NCI-H2196 (cell line): ENCODE measurements at regions not wholly inside any gene's neighbourhood (a gene's known extent, or its start where the extent isn't known, plus 50 kb on each side); places are given as distances from the start of the nearest gene placed in this dataset.
"Not testable (repeated sequence)": the region's sequence is repeated elsewhere in the genome, so short reads cannot be mapped to it uniquely, and the experiment has no call there.

Experiments
- DNase-seq: peaks from one replicate; lab custom pipeline; 2025; ENCODE audit not compliant: unreplicated experiment; lab: John Stamatoyannopoulos, UW

GRCh38 chr6:27149150-27149549, 98.4 kb upstream of the PRSS16 start:
- no peak for DNase-seq

GRCh38 chr6:27154696-27155095, 92.8 kb upstream of the PRSS16 start:
- no peak for DNase-seq

- DNase-seq, result no peak
These were observed 90.5 kb upstream of the PRSS16 start for GRCh38 chr6:27156874-27157458.

- DNase-seq, result peak; percentile 46
These were observed 89.8 kb upstream of the PRSS16 start for GRCh38 chr6:27157459-27158315.

- no peak for DNase-seq
These were observed 89.2 kb upstream of the PRSS16 start for GRCh38 chr6:27158316-27158643.

GRCh38 chr6:27159725-27160124, 87.8 kb upstream of the PRSS16 start:
- no peak for DNase-seq

- no peak for DNase-seq
These were observed 86.4 kb upstream of the PRSS16 start for GRCh38 chr6:27161115-27161514.

- DNase-seq, result no peak
These were observed 85.9 kb upstream of the PRSS16 start for GRCh38 chr6:27161603-27161945.

GRCh38 chr6:27161946-27162603, 85.4 kb upstream of the PRSS16 start:
- DNase-seq, result peak; percentile 47

- DNase-seq, result no peak
These were observed 83.7 kb upstream of the PRSS16 start for GRCh38 chr6:27163834-27164233.

- no peak for DNase-seq
These were observed 79.4 kb upstream of the PRSS16 start for GRCh38 chr6:27168108-27168507.

- DNase-seq, result no peak
These were observed 78.7 kb upstream of the PRSS16 start for GRCh38 chr6:27168586-27169443.

- not testable (repeated sequence) for DNase-seq
These were observed 74.8 kb upstream of the PRSS16 start for GRCh38 chr6:27172524-27173231.

- DNase-seq, result not testable (repeated sequence)
These were observed 74.3 kb upstream of the PRSS16 start for GRCh38 chr6:27173232-27173601.

GRCh38 chr6:27174958-27175357, 72.5 kb upstream of the PRSS16 start:
- no peak for DNase-seq

- no peak for DNase-seq
These were observed 71.4 kb upstream of the PRSS16 start for GRCh38 chr6:27176096-27176495.

GRCh38 chr6:27176523-27177484, 70.7 kb upstream of the PRSS16 start:
- peak; percentile 47 for DNase-seq

- DNase-seq, result peak; percentile 66
These were observed 69.8 kb upstream of the PRSS16 start for GRCh38 chr6:27177485-27178406.

- DNase-seq, result no peak
These were observed 69.1 kb upstream of the PRSS16 start for GRCh38 chr6:27178407-27178730.
